ENCODE measurements at regions not wholly inside any gene's neighbourhood (a gene's known extent, or its start where the extent isn't known, plus 50 kb on each side); places are given as distances from the start of the nearest gene placed in this dataset.

DNA sequence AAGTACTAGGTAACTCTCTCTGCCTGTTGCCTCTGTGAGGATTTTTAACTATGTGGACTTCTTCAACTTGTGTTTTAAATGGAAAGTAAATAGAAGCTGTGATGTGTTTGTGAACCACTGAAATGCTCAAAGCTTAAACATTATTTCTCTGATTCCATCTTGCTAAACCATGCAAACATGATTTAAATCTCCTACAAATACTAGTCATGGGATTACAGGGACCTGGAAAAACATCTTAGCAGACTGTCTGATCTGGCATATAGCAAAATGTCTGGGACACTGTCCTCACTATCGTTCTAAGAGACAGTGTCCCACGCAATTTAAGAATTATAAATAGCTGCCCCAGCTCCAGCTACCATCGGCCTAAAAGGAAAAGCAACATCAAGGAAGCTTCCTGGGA, 914.5 kb upstream of the FAT3 start:
- H3K36me3 ChIP-seq (ENCODE audit: control insufficient read depth in 4 of 4, insufficient read depth in 4 of 4, low read length in 3 of 4), result no peaks in the 10 kb centered on the region
- CTCF ChIA-PET, result no interaction called here
- POLR2A ChIA-PET, result no interaction called here
- no peaks in the 10 kb centered on the region for H3K4me1 ChIP-seq (ENCODE audit: control extremely low read depth in 1 of 4, control insufficient read depth in 4 of 4, insufficient read depth in 4 of 4, low read length in 3 of 4)
- WGBS (ENCODE audit: insufficient coverage), result 92% methylated on average over 2 of the region's 3 CpGs
- H3K4me3 ChIP-seq (ENCODE audit: control insufficient read depth in 1 of 7, extremely low read depth in 1 of 7, insufficient read depth in 4 of 7, low read depth in 2 of 7, low read length in 6 of 7), result no peak overlapping the region
- no peaks in the 10 kb centered on the region for H3K27me3 ChIP-seq (replicated peaks in 2 of 5; ENCODE audit: control insufficient read depth in 4 of 5, insufficient read depth in 5 of 5, low read length in 4 of 5)
- H3K9me3 ChIP-seq (ENCODE audit: control extremely low read depth in 1 of 5, control insufficient read depth in 4 of 5, insufficient read depth in 2 of 5, low read depth in 1 of 5, low read length in 4 of 5), result no peaks in the 10 kb centered on the region
- H3K27ac ChIP-seq (ENCODE audit: insufficient read depth in 1 of 2, low read depth in 1 of 2, low read length in 2 of 2, poor library complexity in 1 of 2, severe bottlenecking in 2 of 2), result no peak overlapping the region
- no peak for DNase-seq

DNA sequence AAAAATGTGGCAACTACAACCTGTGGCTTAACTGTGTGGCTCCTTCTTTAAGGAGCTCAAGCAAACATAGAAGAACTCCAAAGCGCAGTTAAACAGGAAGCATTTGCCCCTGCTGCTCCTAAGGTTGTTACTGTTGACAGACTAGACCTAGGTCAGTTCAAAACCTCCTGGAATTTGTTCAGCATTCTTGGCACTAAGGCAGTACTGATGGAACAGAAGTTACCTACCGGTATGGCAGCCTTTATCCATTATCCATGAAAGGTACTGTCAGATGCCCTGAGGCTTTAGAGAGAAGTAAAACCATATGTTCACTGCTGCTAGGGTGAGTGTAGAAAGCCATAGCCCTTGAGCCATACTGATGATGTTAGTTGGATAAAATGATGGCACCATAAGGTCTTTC, 916.5 kb upstream of the FAT3 start:
- Histone ChIP-seq H3K27ac (ENCODE audit: insufficient read depth in 1 of 2, low read depth in 1 of 2, low read length in 2 of 2, poor library complexity in 1 of 2, severe bottlenecking in 2 of 2) (no peak overlapping the region), H3K4me1 (ENCODE audit: control extremely low read depth in 1 of 4, control insufficient read depth in 4 of 4, insufficient read depth in 4 of 4, low read length in 3 of 4) (no peaks in the 10 kb centered on the region), H3K4me3 (ENCODE audit: control insufficient read depth in 1 of 7, extremely low read depth in 1 of 7, insufficient read depth in 4 of 7, low read depth in 2 of 7, low read length in 6 of 7) (no peak overlapping the region), H3K36me3 (ENCODE audit: control insufficient read depth in 4 of 4, insufficient read depth in 4 of 4, low read length in 3 of 4) (no peaks in the 10 kb centered on the region), H3K9me3 (ENCODE audit: control extremely low read depth in 1 of 5, control insufficient read depth in 4 of 5, insufficient read depth in 2 of 5, low read depth in 1 of 5, low read length in 4 of 5) (no peaks in the 10 kb centered on the region), H3K27me3 (replicated peaks in 2 of 5; ENCODE audit: control insufficient read depth in 4 of 5, insufficient read depth in 5 of 5, low read length in 4 of 5) (no peaks in the 10 kb centered on the region)
- ChIA-PET POLR2A (no interaction called here), CTCF (no interaction called here)
- WGBS (ENCODE audit: insufficient coverage), result 88% methylated on average over 2 of the region's 2 CpGs
- DNase-seq, result no peak

GRCh38 chr11:91305402-91305801, 919.2 kb upstream of the FAT3 start:
- CTCF ChIA-PET, result no interaction called here
- POLR2A ChIA-PET, result no interaction called here
- WGBS (ENCODE audit: insufficient coverage), result no CpG with 5 or more reads among the region's 2 CpGs

DNA sequence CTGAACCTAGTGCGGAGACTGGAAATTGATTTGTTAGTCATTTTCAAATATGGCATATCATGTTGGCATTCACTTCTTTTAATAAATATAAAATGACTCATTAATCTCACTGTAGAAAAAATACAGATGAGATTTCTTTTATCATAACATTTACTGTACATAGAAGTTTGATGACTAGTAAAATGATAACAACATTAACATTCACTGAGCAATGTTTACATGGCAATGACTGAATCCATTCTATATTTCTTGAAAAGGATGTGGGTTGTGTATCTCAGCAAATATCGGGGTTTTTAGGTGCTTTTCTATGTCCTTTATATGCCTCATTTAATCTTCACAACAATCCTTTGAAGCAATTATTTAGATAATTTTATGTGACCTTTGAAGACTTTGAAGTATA, 920.9 kb upstream of the FAT3 start:
- no peak overlapping the region for H3K4me3 ChIP-seq (ENCODE audit: control insufficient read depth in 1 of 7, extremely low read depth in 1 of 7, insufficient read depth in 4 of 7, low read depth in 2 of 7, low read length in 6 of 7)
- ChIA-PET POLR2A (no interaction called here), CTCF (no interaction called here)
- no peaks in the 10 kb centered on the region for H3K36me3 ChIP-seq (ENCODE audit: control insufficient read depth in 4 of 4, insufficient read depth in 4 of 4, low read length in 3 of 4)
- no peaks in the 10 kb centered on the region for H3K9me3 ChIP-seq (ENCODE audit: control extremely low read depth in 1 of 5, control insufficient read depth in 4 of 5, insufficient read depth in 2 of 5, low read depth in 1 of 5, low read length in 4 of 5)
- no peak for DNase-seq
- WGBS (ENCODE audit: insufficient coverage), result no CpG with 5 or more reads among the region's 2 CpGs
- H3K4me1 ChIP-seq (ENCODE audit: control extremely low read depth in 1 of 4, control insufficient read depth in 4 of 4, insufficient read depth in 4 of 4, low read length in 3 of 4), result no peaks in the 10 kb centered on the region
- no peaks in the 10 kb centered on the region for H3K27me3 ChIP-seq (replicated peaks in 2 of 5; ENCODE audit: control insufficient read depth in 4 of 5, insufficient read depth in 5 of 5, low read length in 4 of 5)
- H3K27ac ChIP-seq (ENCODE audit: insufficient read depth in 1 of 2, low read depth in 1 of 2, low read length in 2 of 2, poor library complexity in 1 of 2, severe bottlenecking in 2 of 2), result no peak overlapping the region

More at GRCh38 chr11:91305402-91305801, 919.2 kb upstream of the FAT3 start:
- H3K36me3 ChIP-seq (ENCODE audit: control insufficient read depth in 4 of 4, insufficient read depth in 4 of 4, low read length in 3 of 4), result no peaks in the 10 kb centered on the region
- no peak overlapping the region for H3K4me3 ChIP-seq (ENCODE audit: control insufficient read depth in 1 of 7, extremely low read depth in 1 of 7, insufficient read depth in 4 of 7, low read depth in 2 of 7, low read length in 6 of 7)
- no peak overlapping the region for H3K27ac ChIP-seq (ENCODE audit: insufficient read depth in 1 of 2, low read depth in 1 of 2, low read length in 2 of 2, poor library complexity in 1 of 2, severe bottlenecking in 2 of 2)
- no peaks in the 10 kb centered on the region for H3K4me1 ChIP-seq (ENCODE audit: control extremely low read depth in 1 of 4, control insufficient read depth in 4 of 4, insufficient read depth in 4 of 4, low read length in 3 of 4)
- H3K27me3 ChIP-seq (replicated peaks in 2 of 5; ENCODE audit: control insufficient read depth in 4 of 5, insufficient read depth in 5 of 5, low read length in 4 of 5), result no peaks in the 10 kb centered on the region
- H3K9me3 ChIP-seq (ENCODE audit: control extremely low read depth in 1 of 5, control insufficient read depth in 4 of 5, insufficient read depth in 2 of 5, low read depth in 1 of 5, low read length in 4 of 5), result no peaks in the 10 kb centered on the region
- no peak for DNase-seq

DNA sequence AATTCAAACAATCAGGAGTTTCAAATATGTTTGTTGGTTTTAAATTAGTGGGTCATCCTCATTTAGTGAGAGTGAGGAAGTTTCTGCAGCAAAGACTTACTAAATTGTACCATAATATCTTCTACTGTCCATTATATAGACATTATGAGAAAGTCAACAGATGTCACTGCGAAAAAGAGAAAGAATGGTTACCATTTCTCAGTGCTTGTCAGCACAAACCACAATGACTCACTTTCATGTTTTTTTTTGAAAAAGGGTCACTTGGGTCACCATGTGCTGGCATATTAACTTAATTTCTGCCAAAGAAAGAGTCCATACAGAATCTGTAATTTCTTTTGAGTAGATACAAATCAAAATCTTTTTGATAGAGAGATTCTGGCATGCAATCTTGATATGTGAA, 924.6 kb upstream of the FAT3 start:
- no peak for DNase-seq
- no peaks in the 10 kb centered on the region for H3K27me3 ChIP-seq (replicated peaks in 2 of 5; ENCODE audit: control insufficient read depth in 4 of 5, insufficient read depth in 5 of 5, low read length in 4 of 5)
- POLR2A ChIA-PET, result no interaction called here
- H3K27ac ChIP-seq (ENCODE audit: insufficient read depth in 1 of 2, low read depth in 1 of 2, low read length in 2 of 2, poor library complexity in 1 of 2, severe bottlenecking in 2 of 2), result no peak overlapping the region
- no peaks in the 10 kb centered on the region for H3K9me3 ChIP-seq (ENCODE audit: control extremely low read depth in 1 of 5, control insufficient read depth in 4 of 5, insufficient read depth in 2 of 5, low read depth in 1 of 5, low read length in 4 of 5)
- 86% methylated on average over 1 of the region's 1 CpG for WGBS (ENCODE audit: insufficient coverage)
- no peaks in the 10 kb centered on the region for H3K36me3 ChIP-seq (ENCODE audit: control insufficient read depth in 4 of 4, insufficient read depth in 4 of 4, low read length in 3 of 4)
- no peaks in the 10 kb centered on the region for H3K4me1 ChIP-seq (ENCODE audit: control extremely low read depth in 1 of 4, control insufficient read depth in 4 of 4, insufficient read depth in 4 of 4, low read length in 3 of 4)
- CTCF ChIA-PET, result no interaction called here
- H3K4me3 ChIP-seq (ENCODE audit: control insufficient read depth in 1 of 7, extremely low read depth in 1 of 7, insufficient read depth in 4 of 7, low read depth in 2 of 7, low read length in 6 of 7), result no peak overlapping the region

DNA sequence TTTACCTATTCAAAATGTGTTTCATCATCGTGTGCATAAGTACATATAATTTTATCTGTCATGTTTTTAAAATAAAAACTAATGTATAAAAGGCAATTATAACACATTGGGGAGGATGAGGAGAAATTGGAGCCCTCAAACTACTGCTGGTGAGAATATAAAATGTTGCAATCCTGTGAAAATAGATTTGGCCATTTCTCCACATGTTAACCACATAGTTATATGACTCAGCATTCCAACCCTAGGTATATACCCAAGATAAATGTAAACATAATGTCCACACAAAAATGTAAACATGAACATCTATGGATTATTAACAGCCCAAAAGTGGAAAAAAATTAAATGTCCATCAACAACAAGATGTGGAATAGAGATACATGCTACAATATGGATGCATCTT, 928.0 kb upstream of the FAT3 start:
- Histone ChIP-seq H3K4me3 (ENCODE audit: control insufficient read depth in 1 of 7, extremely low read depth in 1 of 7, insufficient read depth in 4 of 7, low read depth in 2 of 7, low read length in 6 of 7) (no peak overlapping the region), H3K4me1 (ENCODE audit: control extremely low read depth in 1 of 4, control insufficient read depth in 4 of 4, insufficient read depth in 4 of 4, low read length in 3 of 4) (no peaks in the 10 kb centered on the region), H3K9me3 (ENCODE audit: control extremely low read depth in 1 of 5, control insufficient read depth in 4 of 5, insufficient read depth in 2 of 5, low read depth in 1 of 5, low read length in 4 of 5) (no peaks in the 10 kb centered on the region), H3K27me3 (replicated peaks in 2 of 5; ENCODE audit: control insufficient read depth in 4 of 5, insufficient read depth in 5 of 5, low read length in 4 of 5) (no peaks in the 10 kb centered on the region), H3K27ac (ENCODE audit: insufficient read depth in 1 of 2, low read depth in 1 of 2, low read length in 2 of 2, poor library complexity in 1 of 2, severe bottlenecking in 2 of 2) (no peak overlapping the region), H3K36me3 (ENCODE audit: control insufficient read depth in 4 of 4, insufficient read depth in 4 of 4, low read length in 3 of 4) (no peaks in the 10 kb centered on the region)
- CTCF ChIA-PET, result no interaction called here
- POLR2A ChIA-PET, result no interaction called here
- DNase-seq, result no peak
- no CpG with 5 or more reads among the region's 1 CpG for WGBS (ENCODE audit: insufficient coverage)

DNA sequence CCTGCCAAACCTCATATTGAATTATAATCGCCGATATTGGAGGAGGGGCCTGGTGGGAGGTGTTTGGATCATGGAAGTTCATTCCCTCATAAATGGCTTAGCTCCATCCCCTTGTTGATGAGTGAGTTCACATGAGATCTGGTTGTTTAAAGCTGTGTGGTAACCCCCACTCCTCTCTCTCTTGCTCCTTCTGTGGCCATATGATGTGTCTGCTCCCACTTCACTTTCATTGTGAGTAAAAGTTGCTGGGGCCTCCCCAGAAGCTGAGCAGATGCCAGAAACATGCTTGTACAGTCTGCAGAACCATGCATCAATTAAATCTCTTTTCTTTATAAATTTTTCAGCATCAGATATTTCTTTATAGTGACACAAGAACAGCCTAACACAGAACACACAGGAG, 929.0 kb upstream of the FAT3 start:
- POLR2A ChIA-PET, result no interaction called here

GRCh38 chr11:91293119-91293518, 931.5 kb upstream of the FAT3 start:
- Histone ChIP-seq H3K27ac (ENCODE audit: insufficient read depth in 1 of 2, low read depth in 1 of 2, low read length in 2 of 2, poor library complexity in 1 of 2, severe bottlenecking in 2 of 2) (no peak overlapping the region), H3K36me3 (ENCODE audit: control insufficient read depth in 4 of 4, insufficient read depth in 4 of 4, low read length in 3 of 4) (no peaks in the 10 kb centered on the region), H3K4me3 (ENCODE audit: control insufficient read depth in 1 of 7, extremely low read depth in 1 of 7, insufficient read depth in 4 of 7, low read depth in 2 of 7, low read length in 6 of 7) (no peak overlapping the region), H3K9me3 (ENCODE audit: control extremely low read depth in 1 of 5, control insufficient read depth in 4 of 5, insufficient read depth in 2 of 5, low read depth in 1 of 5, low read length in 4 of 5) (no peaks in the 10 kb centered on the region), H3K4me1 (ENCODE audit: control extremely low read depth in 1 of 4, control insufficient read depth in 4 of 4, insufficient read depth in 4 of 4, low read length in 3 of 4) (no peaks in the 10 kb centered on the region), H3K27me3 (replicated peaks in 2 of 5; ENCODE audit: control insufficient read depth in 4 of 5, insufficient read depth in 5 of 5, low read length in 4 of 5) (no peaks in the 10 kb centered on the region)
- CTCF ChIA-PET, result no interaction called here
- POLR2A ChIA-PET, result no interaction called here
- no CpG with 5 or more reads among the region's 1 CpG for WGBS (ENCODE audit: insufficient coverage)
- no peak for DNase-seq

More for the DNA sequence above, 929.0 kb upstream of the FAT3 start:
- DNase-seq, result no peak
- H3K4me1 ChIP-seq (ENCODE audit: control extremely low read depth in 1 of 4, control insufficient read depth in 4 of 4, insufficient read depth in 4 of 4, low read length in 3 of 4), result no peaks in the 10 kb centered on the region
- H3K9me3 ChIP-seq (ENCODE audit: control extremely low read depth in 1 of 5, control insufficient read depth in 4 of 5, insufficient read depth in 2 of 5, low read depth in 1 of 5, low read length in 4 of 5), result no peaks in the 10 kb centered on the region
- no peak overlapping the region for H3K4me3 ChIP-seq (ENCODE audit: control insufficient read depth in 1 of 7, extremely low read depth in 1 of 7, insufficient read depth in 4 of 7, low read depth in 2 of 7, low read length in 6 of 7)
- CTCF ChIA-PET, result no interaction called here
- no peak overlapping the region for H3K27ac ChIP-seq (ENCODE audit: insufficient read depth in 1 of 2, low read depth in 1 of 2, low read length in 2 of 2, poor library complexity in 1 of 2, severe bottlenecking in 2 of 2)
- no peaks in the 10 kb centered on the region for H3K27me3 ChIP-seq (replicated peaks in 2 of 5; ENCODE audit: control insufficient read depth in 4 of 5, insufficient read depth in 5 of 5, low read length in 4 of 5)
- H3K36me3 ChIP-seq (ENCODE audit: control insufficient read depth in 4 of 4, insufficient read depth in 4 of 4, low read length in 3 of 4), result no peaks in the 10 kb centered on the region
- 80% methylated on average over 2 of the region's 2 CpGs for WGBS (ENCODE audit: insufficient coverage)
